GM12878 (cell line): ENCODE measurements at regions not wholly inside any gene's neighbourhood (a gene's known extent, or its start where the extent isn't known, plus 50 kb on each side); places are given as distances from the start of the nearest gene placed in this dataset.

ENCODE experiments used
- BCL3 ChIP-seq: IDR thresholded peaks from 2 replicates; pipeline ENCODE4 v1.6.1; 2011; ENCODE audit warnings: borderline replicate concordance, low read depth, mild to moderate bottlenecking, moderate library complexity, low read length; ENCODE audit not compliant: insufficient read depth, poor library complexity, severe bottlenecking
- CREB1 ChIP-seq: IDR thresholded peaks from 2 replicates; pipeline ENCODE4 v1.6.1; 2012; ENCODE audit warnings: low read depth, mild to moderate bottlenecking, inconsistent platforms
- CTCF ChIP-seq, 3 experiments: IDR thresholded peaks in 2 of 3; conservative IDR thresholded peaks in 1 of 3; 2 replicates each; pipeline ENCODE4 v1.5.1; 2011; ENCODE audit warnings: low read depth in 3 of 3, low read length in 3 of 3, mild to moderate bottlenecking in 3 of 3, control low read depth in 2 of 3, moderate library complexity in 2 of 3, inconsistent platforms in 1 of 3, mixed read lengths in 1 of 3; ENCODE audit not compliant: control insufficient read depth in 2 of 3, insufficient read depth in 1 of 3; ENCODE audit errors: extremely low read depth in 1 of 3
- DPF2 ChIP-seq: fragments of 450-650 bp; IDR thresholded peaks from 2 replicates; pipeline ENCODE4 v1.6.1; 2017; ENCODE audit warnings: mild to moderate bottlenecking
- E2F4 ChIP-seq: IDR thresholded peaks from 2 replicates; pipeline ENCODE4 v1.6.1; 2012; ENCODE audit warnings: low read depth, low read length, improper control_type of control experiment
- E4F1 ChIP-seq: fragments of 450-650 bp; IDR thresholded peaks from 2 replicates; pipeline ENCODE4 v1.6.1; 2018; ENCODE audit warnings: borderline replicate concordance, mild to moderate bottlenecking; ENCODE audit not compliant: partially characterized antibody
- MAX ChIP-seq: IDR thresholded peaks from 2 replicates; pipeline ENCODE4 v1.6.1; 2012; ENCODE audit warnings: low read depth, low read length, improper control_type of control experiment
- MEF2B ChIP-seq: fragments of 450-650 bp; IDR thresholded peaks from 2 replicates; pipeline ENCODE4 v1.6.1; 2018; ENCODE audit warnings: mild to moderate bottlenecking, moderate library complexity; ENCODE audit not compliant: partially characterized antibody, poor library complexity, severe bottlenecking
- NR2F1 ChIP-seq: fragments of 450-650 bp; conservative IDR thresholded peaks from 2 replicates; pipeline ENCODE4 v1.6.1; 2017; ENCODE audit warnings: mild to moderate bottlenecking
- RCOR1 ChIP-seq: conservative IDR thresholded peaks from 2 replicates; pipeline ENCODE4 v1.6.1; 2012; ENCODE audit warnings: low read depth, low read length, improper control_type of control experiment
- TARDBP ChIP-seq: IDR thresholded peaks from 2 replicates; pipeline ENCODE4 v1.6.1; 2016; ENCODE audit warnings: borderline replicate concordance
- TCF7 ChIP-seq: IDR thresholded peaks from 2 replicates; pipeline ENCODE4 v1.6.1; 2014; ENCODE audit warnings: antibody characterized with exemption, borderline replicate concordance
- ZBED1 ChIP-seq: IDR thresholded peaks from 2 replicates; pipeline ENCODE4 v1.6.1; 2016; ENCODE audit warnings: borderline replicate concordance
- ZNF274 ChIP-seq: IDR thresholded peaks from one replicate; pipeline ENCODE4 v1.8.0; 2011; ENCODE audit not compliant: insufficient read length, insufficient read depth

- TF ChIP-seq CTCF (IDR thresholded peaks at IDR 0.05 in 2 of 3, conservative IDR thresholded peaks at IDR 0.05 in 1 of 3; ENCODE audit: control insufficient read depth in 2 of 3, extremely low read depth in 1 of 3, insufficient read depth in 1 of 3, low read depth in 3 of 3, low read length in 3 of 3) (no peak), RCOR1 (no peak), BCL3 (no peak), MAX (no peak), ZBED1 (no peak), MEF2B (no peak), TARDBP (no peak), E4F1 (no peak), TCF7 (no peak), CREB1 (no peak), NR2F1 (no peak), ZNF274 (no peak), DPF2 (no peak), E2F4 (no peak)
These were observed 138.8 kb upstream of the VSTM2B start for GRCh38 chr19:29386970-29387369.
